ENCODE measurements at regions not wholly inside any gene's neighbourhood (a gene's known extent, or its start where the extent isn't known, plus 50 kb on each side); places are given as distances from the start of the nearest gene placed in this dataset.

GRCh38 chr1:229710746-229711145 lies 84.7 kb downstream of the URB2 start:
- Histone ChIP-seq H3K27me3 (ENCODE audit: control insufficient read depth in 4 of 4, insufficient read depth in 4 of 4, low read length in 3 of 4) (no peaks in the 10 kb centered on the region), H3K27ac (ENCODE audit: low read depth in 1 of 2, low read length in 2 of 2) (no peak overlapping the region), H3K9me3 (ENCODE audit: control insufficient read depth in 4 of 4, low read length in 3 of 4) (peaks cover 0 to 1% (median 0%) of the 10 kb centered on the region in 4 donors), H3K4me3 (ENCODE audit: low read depth in 1 of 3, low read length in 3 of 3) (no peak overlapping the region), H3K9ac (ENCODE audit: low read depth in 1 of 2, low read length in 2 of 2) (no peak overlapping the region), H3K36me3 (ENCODE audit: control insufficient read depth in 4 of 4, insufficient read depth in 3 of 4, low read depth in 1 of 4, low read length in 3 of 4) (no peaks in the 10 kb centered on the region), H3K4me1 (ENCODE audit: control insufficient read depth in 4 of 4, insufficient read depth in 4 of 4, low read length in 3 of 4) (no peaks in the 10 kb centered on the region)
- DNase-seq (ENCODE audit: low spot score), result no peak
- no peak for TF ChIP-seq GABPA (IDR thresholded peaks at IDR 0.05 in 1 of 2, conservative IDR thresholded peaks at IDR 0.05 in 1 of 2)
- TF ChIP-seq EGR1 (IDR thresholded peaks at IDR 0.05; ENCODE audit: low read depth in 2 of 2), result no peak
- no peak for TF ChIP-seq RXRA (IDR thresholded peaks at IDR 0.05)
- TF ChIP-seq FOXA1 (IDR thresholded peaks at IDR 0.05), result no peak
- TF ChIP-seq TAF1 (conservative IDR thresholded peaks at IDR 0.05), result no peak
- no peak for TF ChIP-seq SP1 (IDR thresholded peaks at IDR 0.05)
- TF ChIP-seq JUND (IDR thresholded peaks at IDR 0.05), result no peak
- no peak for TF ChIP-seq HNF4A (conservative IDR thresholded peaks at IDR 0.05)
- no peak for TF ChIP-seq CTCF (IDR thresholded peaks at IDR 0.05; ENCODE audit: low read depth, low read length, missing input control)
- no peak for TF ChIP-seq RAD21 (IDR thresholded peaks at IDR 0.05)

- WGBS, result 96% methylated on average over 2 of the region's 2 CpGs
- no peak overlapping the region for H3K27ac ChIP-seq (ENCODE audit: low read depth in 1 of 2, low read length in 2 of 2)
- no peak for TF ChIP-seq RAD21 (IDR thresholded peaks at IDR 0.05)
- no peak for TF ChIP-seq JUND (IDR thresholded peaks at IDR 0.05)
- TF ChIP-seq FOXA1 (IDR thresholded peaks at IDR 0.05), result no peak
- TF ChIP-seq HNF4A (conservative IDR thresholded peaks at IDR 0.05), result no peak
- TF ChIP-seq TAF1 (conservative IDR thresholded peaks at IDR 0.05), result no peak
- TF ChIP-seq NR2F2 (IDR thresholded peaks at IDR 0.05), result no peak
- no peak for TF ChIP-seq YY1 (IDR thresholded peaks at IDR 0.05)
- no peak for TF ChIP-seq HNF4G (IDR thresholded peaks at IDR 0.05)
- TF ChIP-seq CTCF (IDR thresholded peaks at IDR 0.05; ENCODE audit: low read depth, low read length, missing input control), result no peak
- TF ChIP-seq ATF3 (IDR thresholded peaks at IDR 0.05), result no peak
- TF ChIP-seq SP1 (IDR thresholded peaks at IDR 0.05), result no peak
- TF ChIP-seq RXRA (IDR thresholded peaks at IDR 0.05), result no peak
- TF ChIP-seq FOXA2 (IDR thresholded peaks at IDR 0.05), result no peak
- TF ChIP-seq EGR1 (IDR thresholded peaks at IDR 0.05; ENCODE audit: low read depth in 2 of 2), result no peak
- TF ChIP-seq ZBTB33 (IDR thresholded peaks at IDR 0.05), result no peak
- no peak for TF ChIP-seq MAX (IDR thresholded peaks at IDR 0.05)
- TF ChIP-seq GABPA (IDR thresholded peaks at IDR 0.05 in 1 of 2, conservative IDR thresholded peaks at IDR 0.05 in 1 of 2), result no peak
- no peak for TF ChIP-seq REST (IDR thresholded peaks at IDR 0.05)
- H3K4me1 ChIP-seq (ENCODE audit: control insufficient read depth in 4 of 4, insufficient read depth in 4 of 4, low read length in 3 of 4), result no peaks in the 10 kb centered on the region
- no peak overlapping the region for H3K9ac ChIP-seq (ENCODE audit: low read depth in 1 of 2, low read length in 2 of 2)
- no peaks in the 10 kb centered on the region for H3K36me3 ChIP-seq (ENCODE audit: control insufficient read depth in 4 of 4, insufficient read depth in 3 of 4, low read depth in 1 of 4, low read length in 3 of 4)
- no peak overlapping the region for H3K4me3 ChIP-seq (ENCODE audit: low read depth in 1 of 3, low read length in 3 of 3)
- no peak for DNase-seq (ENCODE audit: low spot score)
- no peaks in the 10 kb centered on the region for H3K27me3 ChIP-seq (ENCODE audit: control insufficient read depth in 4 of 4, insufficient read depth in 4 of 4, low read length in 3 of 4)
- H3K9me3 ChIP-seq (ENCODE audit: control insufficient read depth in 4 of 4, low read length in 3 of 4), result peaks cover 0 to 1% (median 0%) of the 10 kb centered on the region in 4 donors
These were observed 88.3 kb downstream of the URB2 start for GRCh38 chr1:229714306-229714705.

All from liver (tissue), 8 donors.